GM18867 (cell line): ENCODE measurements at regions not wholly inside any gene's neighbourhood (a gene's known extent, or its start where the extent isn't known, plus 50 kb on each side); places are given as distances from the start of the nearest gene placed in this dataset.

Experiments used
- ATAC-seq: cut with Tn5 transposase; IDR thresholded peaks from one replicate; pipeline ENCODE4 v1.9.1; 2021; ENCODE audit warnings: mild to moderate bottlenecking, moderate library complexity; ENCODE audit not compliant: unreplicated experiment

- no peak for ATAC-seq
These were observed 333.2 kb upstream of the JARID2 start for GRCh38 chr6:14912706-14913105.

- ATAC-seq, result no peak
These were observed 331.9 kb upstream of the JARID2 start for GRCh38 chr6:14913931-14914330.

- no peak for ATAC-seq
These were observed 329.7 kb upstream of the JARID2 start for GRCh38 chr6:14915888-14916832.

GRCh38 chr6:14917109-14917910 is 328.6 kb upstream of the JARID2 start:
- ATAC-seq, result no peak

- ATAC-seq, result no peak
These were observed 327.5 kb upstream of the JARID2 start for GRCh38 chr6:14918200-14918907.

GRCh38 chr6:14919038-14919670 is 326.7 kb upstream of the JARID2 start:
- ATAC-seq, result no peak

GRCh38 chr6:14920276-14920675 is 325.6 kb upstream of the JARID2 start:
- no peak for ATAC-seq

GRCh38 chr6:14921170-14921569 is 324.7 kb upstream of the JARID2 start:
- no peak for ATAC-seq

GRCh38 chr6:14921878-14922671 is 323.8 kb upstream of the JARID2 start:
- no peak for ATAC-seq

- ATAC-seq, result no peak
These were observed 323.0 kb upstream of the JARID2 start for GRCh38 chr6:14922706-14923460.

GRCh38 chr6:14924126-14925024 is 321.5 kb upstream of the JARID2 start:
- no peak for ATAC-seq

GRCh38 chr6:14925025-14925698 is 320.7 kb upstream of the JARID2 start:
- no peak for ATAC-seq

- ATAC-seq, result no peak
These were observed 320.2 kb upstream of the JARID2 start for GRCh38 chr6:14925699-14926026.

- no peak for ATAC-seq
These were observed 318.5 kb upstream of the JARID2 start for GRCh38 chr6:14927398-14927797.

GRCh38 chr6:14929291-14929690 is 316.6 kb upstream of the JARID2 start:
- ATAC-seq, result no peak

GRCh38 chr6:14930366-14930989 is 315.4 kb upstream of the JARID2 start:
- ATAC-seq, result no peak

- no peak for ATAC-seq
These were observed 313.2 kb upstream of the JARID2 start for GRCh38 chr6:14932485-14933182.
